ENCODE measurements at regions not wholly inside any gene's neighbourhood (a gene's known extent, or its start where the extent isn't known, plus 50 kb on each side); places are given as distances from the start of the nearest gene placed in this dataset.

DNA sequence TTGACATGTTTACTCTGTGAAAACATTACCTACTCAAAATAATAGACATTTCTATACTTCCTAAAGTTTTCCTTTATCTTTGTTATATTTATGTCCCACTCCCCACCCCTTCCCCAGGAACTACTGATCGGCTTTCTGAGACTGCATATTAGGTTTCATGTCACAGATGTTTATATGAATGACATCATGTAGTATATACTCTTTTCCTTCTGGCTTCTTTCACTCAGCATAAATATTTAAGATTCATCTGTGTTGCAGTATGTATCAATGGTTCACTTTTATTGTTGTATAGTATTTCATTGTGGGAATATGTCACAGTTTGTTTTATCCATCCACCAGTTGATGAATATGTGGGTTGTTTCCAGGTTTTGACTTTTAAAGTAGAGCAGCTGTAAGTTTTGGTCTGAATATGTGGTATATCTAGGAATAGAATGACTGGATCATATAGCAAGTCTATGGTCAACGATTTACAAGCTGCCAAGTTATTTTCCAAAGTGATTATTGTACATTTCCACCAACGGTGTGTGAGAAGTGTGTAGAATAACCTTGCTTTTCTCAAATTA, 73.8 kb upstream of the CAV2 start:
- H3K27ac Mint-ChIP-seq = no peak overlapping the region
- no peaks in the 10 kb centered on the region for H3K36me3 ChIP-seq (ENCODE audit: insufficient read depth)
- H3K4me1 ChIP-seq (ENCODE audit: insufficient read depth) = peaks cover 16% of the 10 kb centered on the region
- no peak overlapping the region for H2AFZ ChIP-seq
- H3K9me3 Mint-ChIP-seq = no peaks in the 10 kb centered on the region
- no peaks in the 10 kb centered on the region for H3F3A ChIP-seq (replicated peaks; ENCODE audit: low read depth)
- no peaks in the 10 kb centered on the region for H4K20me1 ChIP-seq (replicated peaks; ENCODE audit: insufficient read depth)
- no peak overlapping the region for H3K4me2 ChIP-seq
- ATAC-seq = no peak
- H3K4me3 Mint-ChIP-seq = no peak overlapping the region
- no peaks in the 10 kb centered on the region for H3K9me2 ChIP-seq (ENCODE audit: insufficient read depth)
- H3K27ac ChIP-seq (ENCODE audit: low read depth) = no peak overlapping the region
- no peaks in the 10 kb centered on the region for H3K36me3 Mint-ChIP-seq (ENCODE audit: low read depth)
- H3K27me3 Mint-ChIP-seq (ENCODE audit: insufficient read depth, low read depth, poor library complexity) = no peaks in the 10 kb centered on the region
- DNase-seq (ENCODE audit: low spot score) = no peak
- H3K27me3 ChIP-seq (ENCODE audit: insufficient read depth) = no peaks in the 10 kb centered on the region
- TF ChIP-seq, protein P1, sequence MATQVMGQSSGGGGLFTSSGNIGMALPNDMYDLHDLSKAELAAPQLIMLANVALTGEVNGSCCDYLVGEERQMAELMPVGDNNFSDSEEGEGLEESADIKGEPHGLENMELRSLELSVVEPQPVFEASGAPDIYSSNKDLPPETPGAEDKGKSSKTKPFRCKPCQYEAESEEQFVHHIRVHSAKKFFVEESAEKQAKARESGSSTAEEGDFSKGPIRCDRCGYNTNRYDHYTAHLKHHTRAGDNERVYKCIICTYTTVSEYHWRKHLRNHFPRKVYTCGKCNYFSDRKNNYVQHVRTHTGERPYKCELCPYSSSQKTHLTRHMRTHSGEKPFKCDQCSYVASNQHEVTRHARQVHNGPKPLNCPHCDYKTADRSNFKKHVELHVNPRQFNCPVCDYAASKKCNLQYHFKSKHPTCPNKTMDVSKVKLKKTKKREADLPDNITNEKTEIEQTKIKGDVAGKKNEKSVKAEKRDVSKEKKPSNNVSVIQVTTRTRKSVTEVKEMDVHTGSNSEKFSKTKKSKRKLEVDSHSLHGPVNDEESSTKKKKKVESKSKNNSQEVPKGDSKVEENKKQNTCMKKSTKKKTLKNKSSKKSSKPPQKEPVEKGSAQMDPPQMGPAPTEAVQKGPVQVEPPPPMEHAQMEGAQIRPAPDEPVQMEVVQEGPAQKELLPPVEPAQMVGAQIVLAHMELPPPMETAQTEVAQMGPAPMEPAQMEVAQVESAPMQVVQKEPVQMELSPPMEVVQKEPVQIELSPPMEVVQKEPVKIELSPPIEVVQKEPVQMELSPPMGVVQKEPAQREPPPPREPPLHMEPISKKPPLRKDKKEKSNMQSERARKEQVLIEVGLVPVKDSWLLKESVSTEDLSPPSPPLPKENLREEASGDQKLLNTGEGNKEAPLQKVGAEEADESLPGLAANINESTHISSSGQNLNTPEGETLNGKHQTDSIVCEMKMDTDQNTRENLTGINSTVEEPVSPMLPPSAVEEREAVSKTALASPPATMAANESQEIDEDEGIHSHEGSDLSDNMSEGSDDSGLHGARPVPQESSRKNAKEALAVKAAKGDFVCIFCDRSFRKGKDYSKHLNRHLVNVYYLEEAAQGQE (IDR thresholded peaks at IDR 0.05; ENCODE audit: unreplicated experiment) = no peak
- TF ChIP-seq ZNF114 (CRISPR knock-in tag; IDR thresholded peaks at IDR 0.05) (no peak), CTCF (conservative IDR thresholded peaks at IDR 0.05; ENCODE audit: low read depth in 2 of 2) (no peak), EZH2 (IDR thresholded peaks at IDR 0.05; ENCODE audit: low read depth, unreplicated experiment) (no peak), POLR2AphosphoS5 (IDR thresholded peaks at IDR 0.05; ENCODE audit: low read depth) (no peak), ZNF331 (CRISPR knock-in tag; IDR thresholded peaks at IDR 0.05; ENCODE audit: low read depth) (no peak), CREB1 (CRISPR knock-in tag; IDR thresholded peaks at IDR 0.05; ENCODE audit: low read depth) (no peak), STAT1 (IDR thresholded peaks at IDR 0.05; ENCODE audit: unreplicated experiment) (no peak), JUNB (IDR thresholded peaks at IDR 0.05; ENCODE audit: unreplicated experiment) (no peak), ETS1 (IDR thresholded peaks at IDR 0.05) (no peak), NANOG (IDR thresholded peaks at IDR 0.05; ENCODE audit: borderline replicate concordance) (no peak), EZH2phosphoT487 (IDR thresholded peaks at IDR 0.05; ENCODE audit: unreplicated experiment) (no peak)
- TF ChIP-seq, protein P2, sequence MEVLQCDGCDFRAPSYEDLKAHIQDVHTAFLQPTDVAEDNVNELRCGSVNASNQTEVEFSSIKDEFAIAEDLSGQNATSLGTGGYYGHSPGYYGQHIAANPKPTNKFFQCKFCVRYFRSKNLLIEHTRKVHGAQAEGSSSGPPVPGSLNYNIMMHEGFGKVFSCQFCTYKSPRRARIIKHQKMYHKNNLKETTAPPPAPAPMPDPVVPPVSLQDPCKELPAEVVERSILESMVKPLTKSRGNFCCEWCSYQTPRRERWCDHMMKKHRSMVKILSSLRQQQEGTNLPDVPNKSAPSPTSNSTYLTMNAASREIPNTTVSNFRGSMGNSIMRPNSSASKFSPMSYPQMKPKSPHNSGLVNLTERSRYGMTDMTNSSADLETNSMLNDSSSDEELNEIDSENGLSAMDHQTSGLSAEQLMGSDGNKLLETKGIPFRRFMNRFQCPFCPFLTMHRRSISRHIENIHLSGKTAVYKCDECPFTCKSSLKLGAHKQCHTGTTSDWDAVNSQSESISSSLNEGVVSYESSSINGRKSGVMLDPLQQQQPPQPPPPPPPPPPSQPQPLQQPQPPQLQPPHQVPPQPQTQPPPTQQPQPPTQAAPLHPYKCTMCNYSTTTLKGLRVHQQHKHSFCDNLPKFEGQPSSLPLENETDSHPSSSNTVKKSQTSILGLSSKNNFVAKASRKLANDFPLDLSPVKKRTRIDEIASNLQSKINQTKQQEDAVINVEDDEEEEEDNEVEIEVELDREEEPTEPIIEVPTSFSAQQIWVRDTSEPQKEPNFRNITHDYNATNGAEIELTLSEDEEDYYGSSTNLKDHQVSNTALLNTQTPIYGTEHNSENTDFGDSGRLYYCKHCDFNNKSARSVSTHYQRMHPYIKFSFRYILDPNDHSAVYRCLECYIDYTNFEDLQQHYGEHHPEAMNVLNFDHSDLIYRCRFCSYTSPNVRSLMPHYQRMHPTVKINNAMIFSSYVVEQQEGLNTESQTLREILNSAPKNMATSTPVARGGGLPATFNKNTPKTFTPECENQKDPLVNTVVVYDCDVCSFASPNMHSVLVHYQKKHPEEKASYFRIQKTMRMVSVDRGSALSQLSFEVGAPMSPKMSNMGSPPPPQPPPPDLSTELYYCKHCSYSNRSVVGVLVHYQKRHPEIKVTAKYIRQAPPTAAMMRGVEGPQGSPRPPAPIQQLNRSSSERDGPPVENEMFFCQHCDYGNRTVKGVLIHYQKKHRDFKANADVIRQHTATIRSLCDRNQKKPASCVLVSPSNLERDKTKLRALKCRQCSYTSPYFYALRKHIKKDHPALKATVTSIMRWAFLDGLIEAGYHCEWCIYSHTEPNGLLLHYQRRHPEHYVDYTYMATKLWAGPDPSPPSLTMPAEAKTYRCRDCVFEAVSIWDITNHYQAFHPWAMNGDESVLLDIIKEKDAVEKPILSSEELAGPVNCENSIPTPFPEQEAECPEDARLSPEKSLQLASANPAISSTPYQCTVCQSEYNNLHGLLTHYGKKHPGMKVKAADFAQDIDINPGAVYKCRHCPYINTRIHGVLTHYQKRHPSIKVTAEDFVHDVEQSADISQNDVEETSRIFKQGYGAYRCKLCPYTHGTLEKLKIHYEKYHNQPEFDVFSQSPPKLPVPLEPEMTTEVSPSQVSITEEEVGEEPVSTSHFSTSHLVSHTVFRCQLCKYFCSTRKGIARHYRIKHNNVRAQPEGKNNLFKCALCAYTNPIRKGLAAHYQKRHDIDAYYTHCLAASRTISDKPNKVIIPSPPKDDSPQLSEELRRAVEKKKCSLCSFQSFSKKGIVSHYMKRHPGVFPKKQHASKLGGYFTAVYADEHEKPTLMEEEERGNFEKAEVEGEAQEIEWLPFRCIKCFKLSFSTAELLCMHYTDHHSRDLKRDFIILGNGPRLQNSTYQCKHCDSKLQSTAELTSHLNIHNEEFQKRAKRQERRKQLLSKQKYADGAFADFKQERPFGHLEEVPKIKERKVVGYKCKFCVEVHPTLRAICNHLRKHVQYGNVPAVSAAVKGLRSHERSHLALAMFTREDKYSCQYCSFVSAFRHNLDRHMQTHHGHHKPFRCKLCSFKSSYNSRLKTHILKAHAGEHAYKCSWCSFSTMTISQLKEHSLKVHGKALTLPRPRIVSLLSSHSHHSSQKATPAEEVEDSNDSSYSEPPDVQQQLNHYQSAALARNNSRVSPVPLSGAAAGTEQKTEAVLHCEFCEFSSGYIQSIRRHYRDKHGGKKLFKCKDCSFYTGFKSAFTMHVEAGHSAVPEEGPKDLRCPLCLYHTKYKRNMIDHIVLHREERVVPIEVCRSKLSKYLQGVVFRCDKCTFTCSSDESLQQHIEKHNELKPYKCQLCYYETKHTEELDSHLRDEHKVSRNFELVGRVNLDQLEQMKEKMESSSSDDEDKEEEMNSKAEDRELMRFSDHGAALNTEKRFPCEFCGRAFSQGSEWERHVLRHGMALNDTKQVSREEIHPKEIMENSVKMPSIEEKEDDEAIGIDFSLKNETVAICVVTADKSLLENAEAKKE (CRISPR knock-in tag; IDR thresholded peaks at IDR 0.05) = no peak
- no peak overlapping the region for H3K4me3 ChIP-seq
- peaks cover 9% of the 10 kb centered on the region; the same call in 2 of the 3 replicates for H3K4me1 Mint-ChIP-seq
- H3K79me2 ChIP-seq (replicated peaks; ENCODE audit: insufficient read depth) = no peaks in the 10 kb centered on the region

Measured in GM23338 (cell line).